GM21576 (cell line): ENCODE measurements at regions not wholly inside any gene's neighbourhood (a gene's known extent, or its start where the extent isn't known, plus 50 kb on each side); places are given as distances from the start of the nearest gene placed in this dataset.
"Not testable (repeated sequence)": the region's sequence is repeated elsewhere in the genome, so short reads cannot be mapped to it uniquely, and the experiment has no call there.

Experiments used
- ATAC-seq: cut with Tn5 transposase; IDR thresholded peaks from one replicate; pipeline ENCODE4 v1.9.1; 2021; ENCODE audit warnings: mild to moderate bottlenecking, moderate library complexity; ENCODE audit not compliant: unreplicated experiment

DNA sequence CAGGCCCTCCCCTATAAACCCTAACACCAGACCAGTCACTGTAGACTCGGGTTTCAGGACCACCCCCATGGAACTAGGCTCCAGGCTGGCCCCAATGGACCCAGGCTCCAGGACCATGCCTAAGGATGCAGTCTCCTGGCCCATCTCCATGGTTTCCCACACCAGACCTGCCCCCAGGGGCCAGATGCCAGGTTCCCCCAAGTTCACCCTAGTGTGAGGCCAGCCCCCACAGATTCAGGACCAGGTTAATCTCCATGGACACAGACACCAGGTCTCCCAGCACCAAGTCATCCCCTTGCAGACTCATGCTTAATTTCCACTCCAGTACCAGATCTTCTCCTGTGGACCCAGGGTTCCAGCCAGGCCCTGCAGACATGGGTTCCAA, 103.8 kb upstream of the LANCL2 start:
- no peak for ATAC-seq

DNA sequence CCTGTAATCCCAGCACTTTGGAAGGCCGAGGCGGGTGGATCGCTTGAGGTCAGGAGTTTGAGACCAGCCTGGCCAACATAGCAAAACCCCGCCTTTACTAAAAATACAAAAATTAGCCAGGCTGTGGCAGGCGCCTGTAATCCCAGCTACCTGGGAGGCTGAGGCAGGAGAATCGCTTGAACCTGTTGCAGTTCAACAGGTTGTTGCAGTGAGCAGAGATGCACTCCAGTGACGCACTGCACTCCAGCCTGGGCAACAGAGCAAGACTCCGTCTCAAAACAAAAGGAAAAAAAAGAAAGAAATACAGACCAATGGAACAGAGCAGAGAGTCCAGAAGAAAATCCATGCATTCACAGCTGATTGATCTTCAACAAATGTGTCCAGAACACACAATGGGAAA, 99.8 kb upstream of the LANCL2 start:
- ATAC-seq = not testable (repeated sequence)

DNA sequence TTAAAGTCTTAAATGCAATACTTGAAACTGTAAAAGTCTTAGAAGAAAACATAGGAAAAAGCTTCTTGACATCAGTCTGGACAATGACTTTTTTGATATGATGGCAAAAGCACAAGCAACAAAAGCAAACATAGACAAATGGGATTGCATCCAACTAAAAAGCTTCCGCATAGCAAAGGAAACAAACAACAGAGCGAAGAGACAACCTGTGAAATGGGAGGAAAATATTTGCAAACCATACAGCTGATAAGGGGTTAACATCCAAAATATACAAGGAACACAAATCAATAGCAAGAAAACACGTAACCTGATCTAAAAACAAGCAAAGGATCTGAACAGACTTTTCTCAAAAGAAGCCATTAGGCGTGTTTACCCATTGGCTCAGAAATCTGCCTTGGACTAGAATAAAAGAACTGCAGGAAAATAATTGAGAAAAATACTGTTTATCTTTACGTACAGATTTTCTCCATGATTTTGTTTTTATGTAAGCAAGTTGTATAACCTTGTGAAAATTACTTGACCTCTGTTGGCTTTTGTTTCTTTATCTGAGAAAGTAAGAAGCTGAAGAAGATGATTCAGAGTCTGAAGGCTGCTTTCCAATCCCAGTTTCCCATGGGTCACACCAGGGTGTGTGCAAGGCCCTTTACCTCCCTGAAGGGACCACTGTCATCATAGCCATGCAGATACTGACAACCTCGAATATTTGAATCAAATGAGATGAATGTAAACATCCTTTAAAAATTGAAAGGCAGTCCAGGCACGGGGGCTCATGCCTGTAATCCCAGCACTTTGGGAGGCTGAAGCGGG, 99.1 kb upstream of the LANCL2 start:
- no peak for ATAC-seq

DNA sequence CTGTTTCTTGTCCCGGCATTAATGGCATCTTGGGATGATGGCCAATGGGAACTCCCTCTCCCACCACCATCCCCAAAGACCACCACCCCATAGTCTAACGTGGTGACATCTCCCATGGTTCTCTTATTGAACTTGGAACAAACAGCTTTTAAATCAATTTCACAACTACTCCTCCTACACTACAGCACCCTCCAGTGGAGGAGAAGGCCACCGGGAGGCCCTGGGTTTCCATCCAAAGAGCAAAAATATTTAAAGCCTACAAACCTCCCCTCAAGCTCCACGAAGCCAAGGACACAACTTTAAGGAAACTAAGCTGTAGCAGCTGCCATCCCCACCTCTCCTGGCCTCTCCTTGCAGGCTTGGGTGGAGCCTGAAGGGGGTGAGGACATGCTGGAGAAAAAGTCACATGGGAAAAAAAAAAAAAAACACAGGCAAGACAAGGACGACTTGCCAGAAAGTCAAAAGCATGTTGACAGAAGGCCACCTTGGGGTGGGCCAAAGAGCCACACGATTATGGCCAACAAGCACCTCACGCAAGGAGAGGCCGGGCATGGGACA, 94.0 kb upstream of the LANCL2 start:
- no peak for ATAC-seq

DNA sequence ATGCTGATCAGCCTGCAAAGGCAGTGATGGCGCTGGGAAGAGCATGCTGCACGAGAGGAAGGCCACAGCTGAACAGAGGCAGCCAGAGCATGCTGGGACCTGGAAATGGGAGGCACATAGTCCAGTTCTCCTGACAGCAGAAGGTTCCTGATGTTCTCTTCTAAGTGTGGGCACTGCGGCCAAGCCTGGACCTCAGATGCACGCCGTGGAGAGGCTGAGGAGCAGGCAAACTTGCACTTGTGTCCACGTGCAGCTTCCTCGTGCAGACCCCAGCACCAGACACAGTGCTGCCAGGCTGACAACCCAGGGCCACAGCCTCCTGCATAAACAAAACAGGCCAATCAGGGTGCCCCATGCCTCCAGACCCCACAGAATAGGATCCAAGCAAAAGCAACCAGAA, 93.5 kb upstream of the LANCL2 start:
- no peak for ATAC-seq

DNA sequence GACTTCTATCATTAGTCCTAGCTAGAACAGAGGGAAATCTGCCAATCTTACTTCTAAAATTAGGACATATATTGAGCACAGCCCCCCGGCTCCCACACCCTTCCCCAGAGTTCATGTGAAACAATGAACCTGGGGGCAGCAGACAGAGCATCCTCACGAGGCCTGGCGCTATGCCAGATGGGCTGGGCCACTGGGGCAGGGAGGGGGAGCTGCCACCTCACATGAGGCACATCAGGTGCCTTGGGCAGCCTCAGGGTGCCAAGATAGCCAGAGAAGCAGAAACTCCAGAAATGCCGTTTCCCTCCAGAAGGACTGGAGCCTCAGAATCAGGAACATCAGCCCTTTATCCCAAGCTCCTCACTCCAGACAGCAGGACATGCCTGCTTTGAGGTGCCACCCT, 92.8 kb upstream of the LANCL2 start:
- ATAC-seq = no peak

DNA sequence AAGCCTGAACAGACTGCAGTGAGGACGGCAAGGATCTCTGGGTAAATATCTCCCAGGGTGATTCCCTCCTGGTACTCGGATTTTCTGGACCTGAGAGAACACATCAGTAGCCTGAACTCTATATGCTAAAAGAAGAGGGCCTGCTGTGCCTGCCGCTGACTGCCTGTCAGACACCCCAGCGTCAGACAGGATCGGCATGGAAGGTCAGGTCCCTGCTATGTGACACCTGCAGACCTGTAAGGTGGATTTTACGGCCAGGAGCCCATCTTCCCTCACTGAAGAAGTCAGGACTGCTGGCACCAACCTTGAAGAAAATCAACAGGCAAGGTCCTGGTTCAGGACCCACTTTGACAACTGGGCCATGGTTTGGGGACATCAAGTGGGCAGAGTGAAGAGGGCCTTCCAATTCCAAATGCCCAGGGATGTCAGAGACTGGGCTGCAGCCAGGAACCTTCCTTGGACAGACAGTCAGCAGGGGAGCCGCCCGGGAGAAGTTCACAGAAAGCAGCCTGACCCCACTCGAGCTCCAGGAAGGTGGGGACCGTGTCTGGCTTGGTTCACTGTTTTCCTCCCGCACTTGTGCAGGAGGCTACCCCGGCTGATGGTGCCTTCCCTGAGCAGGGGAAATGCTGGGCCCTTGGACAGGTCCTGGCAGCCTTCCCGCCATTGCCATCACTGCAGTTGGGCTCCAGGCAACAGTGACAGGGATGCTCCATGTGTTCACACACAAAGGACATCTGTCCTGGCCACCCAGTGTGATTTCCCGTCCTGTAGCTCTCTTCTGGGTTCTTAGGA, 91.8 kb upstream of the LANCL2 start:
- no peak for ATAC-seq

DNA sequence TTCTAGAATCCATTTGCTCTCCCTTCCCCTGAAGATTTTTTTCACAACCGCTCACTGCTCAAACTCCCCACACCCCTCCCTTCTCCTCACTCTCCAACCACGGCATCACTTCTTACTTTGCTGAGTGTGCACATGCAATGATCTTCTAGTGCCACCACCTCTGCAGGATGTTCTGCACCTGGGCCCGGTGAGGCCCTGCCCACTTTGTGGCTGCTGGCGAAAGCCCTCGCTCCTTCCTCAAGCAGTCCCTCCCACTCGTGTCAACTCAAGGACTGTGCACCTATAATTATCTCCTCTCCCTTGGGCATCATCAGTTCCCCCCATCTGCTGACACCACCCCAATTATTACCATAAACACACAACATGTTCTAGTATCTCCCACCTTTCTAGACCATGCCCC, 91.0 kb upstream of the LANCL2 start:
- ATAC-seq = no peak

DNA sequence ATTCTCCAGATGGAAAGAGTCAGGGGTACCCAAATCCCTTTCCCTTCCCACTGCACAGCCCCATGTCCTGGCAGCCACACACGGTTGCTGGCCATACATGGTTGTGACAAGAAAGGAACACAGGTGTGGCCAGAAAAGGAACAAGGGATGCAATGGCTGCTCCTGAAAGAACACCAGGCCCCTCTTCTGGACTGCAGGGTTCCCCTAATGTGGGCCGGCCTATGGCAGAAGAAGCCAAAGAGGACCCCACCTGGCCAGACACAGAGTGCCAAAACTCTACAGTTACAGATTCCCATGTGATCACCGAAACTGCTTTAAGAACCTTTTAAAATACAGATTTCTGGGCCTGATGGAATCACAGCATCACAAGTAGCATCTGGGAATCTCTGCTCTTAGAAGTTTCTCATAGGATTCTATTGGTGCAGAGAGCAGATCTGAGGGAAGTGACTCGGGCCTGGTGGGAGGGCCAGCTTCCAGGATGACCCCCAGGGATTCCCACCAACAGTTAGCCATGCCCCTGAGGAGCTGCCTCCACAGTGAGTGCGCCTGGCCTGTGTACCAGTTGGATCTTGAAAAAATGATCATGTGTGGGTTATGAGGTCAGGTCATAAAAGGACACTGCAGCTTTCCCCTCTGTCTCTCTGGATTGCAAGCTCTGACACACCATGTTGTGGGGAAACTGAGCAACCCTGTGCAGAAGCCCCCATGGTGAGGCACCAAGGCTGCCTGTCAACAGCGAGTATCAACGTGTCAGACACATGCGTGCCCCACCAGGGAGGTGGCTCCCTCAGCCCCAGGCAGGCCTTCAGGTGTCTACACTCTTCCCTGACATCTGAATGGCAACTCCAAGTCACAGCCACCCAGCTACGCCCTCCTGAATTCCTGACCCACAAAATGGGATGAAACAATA, 89.6 kb upstream of the LANCL2 start:
- no peak for ATAC-seq

DNA sequence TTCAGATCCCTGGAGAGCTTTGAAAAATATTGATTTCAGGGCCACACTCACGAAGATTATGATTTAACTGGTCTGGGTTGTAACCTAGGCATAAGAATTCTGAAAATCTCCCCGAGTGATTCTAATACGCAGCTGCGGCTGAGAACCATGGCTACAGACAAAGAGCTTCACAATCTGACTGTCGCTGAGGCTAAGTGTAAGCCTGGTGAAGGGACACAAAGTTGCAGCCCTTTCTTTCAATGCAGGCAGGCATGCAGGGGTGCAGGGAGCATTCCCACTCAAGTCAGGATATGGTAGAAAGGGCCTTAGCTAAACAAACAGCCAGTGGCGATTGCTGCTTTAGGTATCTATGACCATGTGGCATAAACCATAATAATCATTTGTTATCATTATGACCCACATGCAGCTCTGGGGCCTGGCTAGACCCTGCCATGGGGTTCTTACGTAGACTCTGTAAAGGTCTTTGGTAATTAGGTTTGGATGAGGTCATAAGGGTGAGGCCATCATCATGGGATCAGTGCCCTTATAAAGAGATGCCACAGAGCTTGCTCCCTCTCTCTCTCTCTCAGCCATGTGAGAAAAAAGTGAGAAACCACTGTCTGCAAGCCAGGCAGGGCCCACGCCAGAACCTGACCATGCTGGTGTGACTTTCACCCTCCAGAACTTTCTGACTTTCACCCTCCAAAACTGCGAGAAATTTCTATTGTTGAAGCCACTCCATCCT, 88.4 kb upstream of the LANCL2 start:
- ATAC-seq = no peak

DNA sequence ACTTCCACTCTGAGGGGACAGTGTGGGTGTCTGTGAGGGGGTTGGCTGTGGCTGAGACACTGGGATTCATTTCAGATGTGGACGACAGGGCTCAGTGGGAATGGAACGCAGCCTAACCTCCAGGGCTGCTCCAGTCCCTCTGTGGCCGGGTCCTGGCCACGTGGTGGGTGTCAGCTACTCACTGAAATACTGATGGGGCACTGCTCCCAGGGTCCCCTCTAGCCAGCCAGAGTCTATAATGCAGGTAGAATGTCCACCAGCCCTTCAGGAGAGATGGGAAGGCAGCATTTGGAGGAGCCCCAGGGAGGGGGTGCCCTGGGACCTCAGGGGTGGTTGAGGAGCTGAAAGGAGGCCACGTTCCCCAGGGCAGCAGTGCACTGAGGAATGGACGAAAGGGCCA, 87.2 kb upstream of the LANCL2 start:
- no peak for ATAC-seq

DNA sequence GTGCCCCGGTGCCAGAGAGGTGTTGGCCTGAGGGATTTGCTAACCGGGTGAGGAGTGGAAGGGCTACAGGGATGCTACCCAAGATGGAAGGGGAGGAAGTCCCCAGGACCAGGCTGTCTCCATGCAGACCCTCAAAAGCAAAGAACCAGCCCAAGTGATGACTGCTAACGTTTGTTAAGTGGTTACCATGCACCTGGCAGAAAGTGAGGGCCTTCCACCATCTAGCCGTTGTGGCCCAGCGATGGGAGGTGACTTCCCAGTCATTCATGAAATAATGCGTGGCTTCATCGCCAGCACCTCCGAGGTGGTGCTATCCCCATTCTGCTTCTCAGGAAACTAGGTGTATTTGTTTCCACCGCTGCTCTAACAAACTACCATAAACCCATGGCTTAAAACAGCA, 86.8 kb upstream of the LANCL2 start:
- no peak for ATAC-seq

DNA sequence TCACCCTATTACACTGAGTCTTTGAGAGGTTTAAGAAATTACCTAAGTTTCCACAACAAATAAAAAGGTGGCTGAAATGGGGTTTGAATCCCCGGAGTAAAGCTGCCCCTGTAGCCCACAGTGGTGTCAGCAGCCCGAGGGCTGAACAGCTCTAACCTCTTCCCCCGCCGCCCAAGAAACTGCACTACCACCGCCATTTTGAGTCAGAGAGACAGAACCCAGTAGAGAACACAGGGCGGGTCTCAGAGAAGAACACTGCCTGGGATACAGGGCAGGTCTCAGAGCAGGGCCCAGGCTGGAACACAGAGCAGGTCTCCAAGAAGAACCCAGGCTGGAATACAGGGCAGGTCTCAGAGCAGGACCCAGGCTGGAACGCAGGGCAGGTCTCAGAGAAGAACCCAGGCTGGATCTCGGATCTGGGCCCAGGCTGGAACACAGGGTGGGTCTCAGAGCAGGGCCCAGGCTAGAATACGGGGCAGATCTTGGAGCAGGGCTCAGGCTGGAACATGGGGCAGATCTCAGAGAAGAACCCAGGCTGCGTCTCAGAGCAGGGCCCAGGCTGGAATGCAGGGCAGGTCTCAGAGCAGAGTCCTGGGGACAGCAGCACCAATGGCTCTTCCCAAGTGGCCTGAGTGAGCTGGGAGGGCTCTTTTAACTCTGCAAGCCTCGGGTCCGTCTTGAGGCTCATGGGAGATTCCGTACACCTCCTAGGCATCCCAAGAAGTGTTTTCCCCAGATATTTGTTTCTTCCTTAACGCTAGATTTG, 85.9 kb upstream of the LANCL2 start:
- no peak for ATAC-seq

DNA sequence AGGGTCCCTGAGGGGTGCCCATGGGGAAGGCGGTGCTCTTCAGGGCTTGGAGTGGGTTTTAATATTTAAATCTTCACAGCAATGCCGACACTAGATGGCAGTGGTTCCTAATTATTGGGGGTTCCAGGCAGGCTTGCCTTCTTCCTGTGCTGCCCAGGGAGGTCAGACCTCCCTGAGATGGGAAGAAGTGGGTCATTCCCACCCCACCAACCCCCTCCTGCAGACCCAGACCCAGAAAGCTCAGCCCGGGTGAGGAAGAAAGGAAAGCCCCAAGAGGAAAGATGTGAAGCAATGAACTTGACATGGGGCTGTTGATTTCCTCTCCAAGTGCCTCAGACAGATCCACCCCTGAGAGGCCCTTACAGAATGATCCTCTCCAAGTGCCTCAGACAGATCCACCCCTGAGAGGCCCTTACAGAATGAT, 85.1 kb upstream of the LANCL2 start:
- ATAC-seq = peak; percentile 91

DNA sequence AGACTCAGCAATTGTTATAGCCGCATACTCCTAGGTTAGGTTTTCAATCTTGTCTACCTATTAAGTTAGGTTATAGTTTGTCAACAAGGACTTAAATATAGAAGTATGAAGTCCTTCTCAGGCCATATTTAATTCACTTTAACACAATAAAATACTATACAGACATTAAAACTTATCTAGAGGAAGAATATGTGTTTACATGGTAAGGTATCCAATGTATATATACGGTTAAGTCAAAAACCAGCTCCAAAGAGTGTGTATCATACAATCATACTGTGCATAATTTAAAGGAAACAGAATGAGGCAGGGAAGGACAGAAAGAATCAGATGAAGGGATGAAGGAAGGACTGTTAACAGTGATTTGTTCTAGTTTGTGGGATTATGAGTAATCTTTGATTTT, 79.5 kb upstream of the LANCL2 start:
- ATAC-seq = no peak

DNA sequence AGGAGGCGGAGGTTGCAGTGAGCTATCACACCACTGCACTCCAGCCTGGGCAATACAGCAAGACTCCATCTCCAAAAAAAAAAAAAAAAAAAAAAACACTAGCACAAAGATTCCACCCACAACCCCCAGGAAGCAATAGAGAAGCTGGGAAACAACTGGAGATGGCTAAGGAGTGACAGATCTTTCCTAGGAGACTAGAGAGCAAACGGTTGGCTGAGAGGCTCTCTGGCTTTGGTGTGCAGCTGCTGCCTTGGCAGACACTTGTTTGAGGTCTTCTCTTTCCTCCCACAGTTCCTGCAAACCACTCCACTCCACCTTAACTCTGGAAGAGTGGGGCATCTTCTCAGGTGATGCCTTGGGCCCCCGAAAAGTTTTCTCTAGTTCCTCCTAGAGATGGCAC, 78.5 kb upstream of the LANCL2 start:
- no peak for ATAC-seq

DNA sequence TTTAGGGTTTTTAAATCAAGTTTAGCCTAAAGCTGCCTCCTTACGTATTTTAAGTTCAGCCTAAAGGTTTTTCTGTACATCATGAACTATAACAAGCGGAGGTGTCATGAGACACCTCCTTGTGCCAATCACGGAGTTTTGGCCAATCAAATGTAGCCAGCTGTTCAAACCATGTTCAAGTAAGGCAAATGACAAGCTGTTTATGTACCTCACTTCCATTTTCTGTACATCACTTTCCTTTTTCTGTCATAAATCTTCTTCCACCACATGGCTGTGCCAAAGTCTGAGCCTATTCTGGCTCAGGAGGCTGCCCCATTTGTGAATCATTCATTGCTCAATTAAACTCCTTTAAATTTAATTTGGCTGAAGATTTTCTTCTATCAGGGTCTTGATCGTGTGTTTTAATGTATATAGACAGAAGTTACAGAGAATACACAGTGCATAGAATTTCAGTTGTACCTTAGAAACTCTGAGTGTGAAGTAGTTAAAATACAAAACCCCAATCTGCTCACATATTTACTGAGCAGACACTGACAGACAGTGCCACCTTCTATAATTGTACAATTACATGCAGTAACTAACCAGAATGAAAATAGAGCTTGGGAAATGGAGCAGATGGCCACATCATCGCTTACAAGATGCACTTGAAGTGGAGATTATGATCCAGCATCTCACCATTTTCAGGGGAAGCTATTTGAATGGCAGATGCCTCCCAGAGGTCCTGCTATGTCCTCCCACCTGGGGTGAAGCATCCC, 76.9 kb upstream of the LANCL2 start:
- ATAC-seq = no peak

DNA sequence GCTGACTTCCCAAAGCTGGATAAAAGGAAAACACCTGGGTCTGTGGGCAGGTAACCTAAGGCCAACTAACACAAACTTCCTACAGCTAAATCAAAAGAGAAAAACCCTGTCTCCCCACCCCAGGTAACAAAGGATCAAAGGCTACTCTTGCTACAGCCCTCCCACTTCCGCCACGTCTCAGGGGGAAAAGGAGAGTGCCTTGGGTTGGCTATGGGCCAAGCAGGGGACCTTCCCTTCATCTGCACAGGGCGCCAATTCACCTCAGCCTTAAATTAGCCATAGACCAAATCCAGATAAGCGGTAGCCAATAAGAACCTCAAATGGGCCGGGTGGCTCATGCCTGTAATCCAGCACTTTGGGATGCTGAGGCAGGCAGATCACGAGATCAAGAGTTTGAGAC, 69.1 kb upstream of the LANCL2 start:
- no peak for ATAC-seq
